ENCODE measurements at regions not wholly inside any gene's neighbourhood (a gene's known extent, or its start where the extent isn't known, plus 50 kb on each side); places are given as distances from the start of the nearest gene placed in this dataset.

DNA sequence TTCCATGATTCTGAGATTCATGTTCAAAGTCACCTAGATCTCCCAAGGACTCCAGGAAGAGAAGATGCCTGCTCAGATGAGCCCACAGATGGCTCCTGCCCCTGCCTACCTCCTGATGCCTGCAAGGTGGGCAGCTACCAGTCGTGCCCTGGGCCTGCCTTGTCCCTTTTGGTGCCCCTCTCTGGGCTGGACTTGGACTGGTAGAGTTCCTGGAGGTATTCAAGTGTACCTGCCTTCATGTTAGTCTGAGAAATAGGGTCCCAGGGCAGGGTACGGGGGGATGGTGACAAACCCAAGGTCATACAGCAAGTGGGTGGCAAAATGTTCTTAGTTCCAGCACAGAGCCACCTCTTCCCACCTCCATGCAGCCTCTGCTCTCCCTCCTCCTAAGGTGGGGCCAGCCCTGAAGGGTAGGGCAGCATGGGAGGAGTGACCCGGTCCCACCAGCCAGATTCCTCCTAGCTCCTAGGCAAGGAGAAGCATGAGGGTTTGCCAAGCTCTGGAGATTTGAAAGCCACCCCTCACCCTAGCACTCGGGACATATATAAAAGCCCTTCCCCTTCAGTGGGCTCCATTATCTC is 80.8 kb upstream of the UNC5B start:
- no peaks in the 10 kb centered on the region for H3K36me3 ChIP-seq (replicated peaks in 1 of 2; ENCODE audit: insufficient read depth in 1 of 2, low read depth in 2 of 2)
- H3K4me1 ChIP-seq: no peaks in the 10 kb centered on the region
- no peak for TF ChIP-seq POLR2A (IDR thresholded peaks at IDR 0.05)
- TF ChIP-seq, protein P1, sequence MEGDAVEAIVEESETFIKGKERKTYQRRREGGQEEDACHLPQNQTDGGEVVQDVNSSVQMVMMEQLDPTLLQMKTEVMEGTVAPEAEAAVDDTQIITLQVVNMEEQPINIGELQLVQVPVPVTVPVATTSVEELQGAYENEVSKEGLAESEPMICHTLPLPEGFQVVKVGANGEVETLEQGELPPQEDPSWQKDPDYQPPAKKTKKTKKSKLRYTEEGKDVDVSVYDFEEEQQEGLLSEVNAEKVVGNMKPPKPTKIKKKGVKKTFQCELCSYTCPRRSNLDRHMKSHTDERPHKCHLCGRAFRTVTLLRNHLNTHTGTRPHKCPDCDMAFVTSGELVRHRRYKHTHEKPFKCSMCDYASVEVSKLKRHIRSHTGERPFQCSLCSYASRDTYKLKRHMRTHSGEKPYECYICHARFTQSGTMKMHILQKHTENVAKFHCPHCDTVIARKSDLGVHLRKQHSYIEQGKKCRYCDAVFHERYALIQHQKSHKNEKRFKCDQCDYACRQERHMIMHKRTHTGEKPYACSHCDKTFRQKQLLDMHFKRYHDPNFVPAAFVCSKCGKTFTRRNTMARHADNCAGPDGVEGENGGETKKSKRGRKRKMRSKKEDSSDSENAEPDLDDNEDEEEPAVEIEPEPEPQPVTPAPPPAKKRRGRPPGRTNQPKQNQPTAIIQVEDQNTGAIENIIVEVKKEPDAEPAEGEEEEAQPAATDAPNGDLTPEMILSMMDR (IDR thresholded peaks at IDR 0.05): no peak
- intact Hi-C loops (cut with DNase I): no loop called here
- H3K4me3 ChIP-seq: no peak overlapping the region
- ATAC-seq: no peak
- no peak for DNase-seq
- no peaks in the 10 kb centered on the region for H3K9me3 ChIP-seq
- WGBS, 2 donors: 69 to 76% methylated on average over 3 to 4 of the region's 4 CpGs
- no peak overlapping the region for H3K27ac ChIP-seq
- no peaks in the 10 kb centered on the region for H3K27me3 ChIP-seq

- no peaks in the 10 kb centered on the region for H3K9me3 ChIP-seq
- TF ChIP-seq, protein P1 (IDR thresholded peaks at IDR 0.05): no peak
- no peak for TF ChIP-seq POLR2A (IDR thresholded peaks at IDR 0.05)
- 49 to 65% methylated on average over 3 to 4 of the region's 4 CpGs for WGBS, 2 donors
- intact Hi-C loops (cut with DNase I): no loop called here
- H3K36me3 ChIP-seq (replicated peaks in 1 of 2; ENCODE audit: insufficient read depth in 1 of 2, low read depth in 2 of 2): no peaks in the 10 kb centered on the region
- DNase-seq: no peak
- no peak for ATAC-seq
- no peak overlapping the region for H3K27ac ChIP-seq
- H3K27me3 ChIP-seq: no peaks in the 10 kb centered on the region
- no peaks in the 10 kb centered on the region for H3K4me1 ChIP-seq
- no peak overlapping the region for H3K4me3 ChIP-seq
Measured at GRCh38 chr10:71132321-71132810, 80.0 kb upstream of the UNC5B start.

DNA sequence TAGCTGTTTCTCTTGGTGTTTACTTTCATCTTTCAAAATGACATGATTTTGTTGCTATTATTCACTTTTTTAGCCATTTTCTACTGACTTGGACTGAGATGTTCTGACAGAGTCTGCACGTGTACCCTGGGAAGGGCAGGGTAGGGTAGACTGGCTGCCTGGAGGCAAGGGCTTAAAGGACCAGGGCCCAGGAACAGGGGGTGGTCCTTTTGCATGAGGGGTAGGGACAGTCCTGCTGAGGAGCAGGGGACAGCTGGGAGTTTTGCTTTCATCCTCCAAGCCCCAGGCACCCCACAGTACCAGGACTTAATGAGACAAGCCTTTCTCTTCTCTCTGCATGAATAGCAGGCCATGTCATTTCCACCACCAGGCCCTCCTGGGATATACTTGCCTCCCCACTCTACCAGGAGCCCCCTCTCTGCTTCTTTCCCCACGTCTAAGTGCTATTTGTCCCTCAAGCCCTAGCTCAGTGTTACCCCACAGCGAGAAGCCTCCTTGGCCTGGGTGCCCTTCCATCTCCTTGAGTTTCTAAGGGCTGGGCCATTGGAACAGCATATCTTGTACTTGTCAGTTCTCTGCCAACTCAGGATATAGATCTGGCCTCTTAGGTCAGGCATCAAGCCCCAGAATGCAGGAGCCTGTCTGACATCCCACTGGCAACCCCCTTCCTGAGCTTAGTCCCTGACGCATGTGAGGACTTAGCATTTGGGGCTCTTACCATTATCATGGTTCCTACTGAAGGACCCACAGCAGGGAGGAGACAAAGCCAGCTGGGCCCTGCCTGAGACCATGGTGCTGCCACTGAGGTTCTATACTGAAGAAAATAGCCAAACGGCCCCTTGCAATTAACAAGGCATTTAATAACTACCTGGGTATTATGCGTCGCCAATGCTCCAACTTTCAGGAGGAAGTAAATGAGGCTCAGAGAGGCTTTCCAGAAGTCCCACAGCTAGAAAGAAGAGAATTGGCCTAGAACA is 78.4 kb upstream of the UNC5B start:
- H3K4me1 ChIP-seq: no peaks in the 10 kb centered on the region
- H3K4me3 ChIP-seq: no peak overlapping the region
- TF ChIP-seq POLR2A (IDR thresholded peaks at IDR 0.05): no peak
- TF ChIP-seq, protein P1 (IDR thresholded peaks at IDR 0.05): no peak
- no peaks in the 10 kb centered on the region for H3K27me3 ChIP-seq
- no peaks in the 10 kb centered on the region for H3K36me3 ChIP-seq (replicated peaks in 1 of 2; ENCODE audit: insufficient read depth in 1 of 2, low read depth in 2 of 2)
- no peak overlapping the region for H3K27ac ChIP-seq
- intact Hi-C loops (cut with DNase I): no loop called here
- DNase-seq (no peak), ATAC-seq (no peak)
- 85 to 87% methylated on average over 7 of the region's 7 CpGs for WGBS, 2 donors
- H3K9me3 ChIP-seq: no peaks in the 10 kb centered on the region

DNA sequence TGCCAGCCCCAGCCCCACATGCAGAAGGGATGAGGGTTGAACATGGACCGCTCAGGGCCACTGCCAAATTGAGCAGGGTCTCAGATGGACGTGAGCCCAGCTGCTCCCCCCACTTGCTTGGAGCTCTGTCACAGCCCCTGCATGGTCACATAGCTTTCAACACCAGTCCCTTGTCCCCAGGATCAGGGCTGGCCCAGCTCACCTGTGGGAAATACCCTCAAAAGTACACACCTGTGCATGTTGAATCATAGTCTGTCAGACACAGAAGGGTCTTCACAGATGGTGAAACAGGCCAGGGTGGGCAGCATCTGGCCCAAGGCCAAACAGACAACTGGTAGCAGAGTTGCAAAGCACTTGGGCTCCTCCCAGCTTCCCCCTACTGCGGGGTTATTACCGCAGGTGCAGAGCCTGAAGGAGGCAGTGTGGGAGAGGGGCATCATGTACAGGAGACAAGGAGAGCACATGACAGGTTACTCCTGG is 77.6 kb upstream of the UNC5B start:
- Histone ChIP-seq H3K4me1 (no peaks in the 10 kb centered on the region), H3K27me3 (no peaks in the 10 kb centered on the region), H3K27ac (no peak overlapping the region), H3K4me3 (no peak overlapping the region), H3K9me3 (no peaks in the 10 kb centered on the region), H3K36me3 (replicated peaks in 1 of 2; ENCODE audit: insufficient read depth in 1 of 2, low read depth in 2 of 2) (no peaks in the 10 kb centered on the region)
- no peak for DNase-seq
- WGBS, 2 donors: 64 to 80% methylated on average over 3 to 4 of the region's 4 CpGs
- no peak for TF ChIP-seq POLR2A (IDR thresholded peaks at IDR 0.05)
- TF ChIP-seq, protein P1 (IDR thresholded peaks at IDR 0.05): no peak
- intact Hi-C loops (cut with DNase I): no loop called here
- ATAC-seq: no peak
